HCT116 (cell line): ENCODE measurements at regions not wholly inside any gene's neighbourhood (a gene's known extent, or its start where the extent isn't known, plus 50 kb on each side); places are given as distances from the start of the nearest gene placed in this dataset.

Experiments
- CTCF ChIP-seq, 3 experiments: fragments of 200-600 bp in 1 of 3; sonication (generic) in 1 of 3; IDR thresholded peaks in 2 of 3; conservative IDR thresholded peaks in 1 of 3; 2 replicates each; pipeline ENCODE4 v1.5.1; 2012 to 2017; ENCODE audit warnings: low read depth in 2 of 3, low read length in 2 of 3, antibody characterized with exemption in 1 of 3, borderline replicate concordance in 1 of 3, control low read depth in 1 of 3, mild to moderate bottlenecking in 1 of 3, mixed read lengths in 1 of 3, mixed run types in 1 of 3, moderate library complexity in 1 of 3; ENCODE audit not compliant: insufficient read depth in 1 of 3
- EZH2 ChIP-seq: fragments of 200-600 bp; sonication (generic); IDR thresholded peaks from 2 replicates; pipeline ENCODE4 v1.6.1; 2017; ENCODE audit warnings: antibody characterized with exemption, mixed run types
- JUND ChIP-seq: IDR thresholded peaks from 2 replicates; pipeline ENCODE4 v1.6.1; 2012
- MAX ChIP-seq: IDR thresholded peaks from 2 replicates; pipeline ENCODE4 v1.6.1; 2012
- POLR2A ChIP-seq: IDR thresholded peaks from 2 replicates; pipeline ENCODE4 v1.7.0; 2011; ENCODE audit warnings: borderline replicate concordance; ENCODE audit not compliant: insufficient read depth, insufficient read length; ENCODE audit errors: extremely low read depth
- POLR2AphosphoS5 ChIP-seq: IDR thresholded peaks from 2 replicates; pipeline ENCODE4 v1.6.1; 2011; ENCODE audit warnings: mild to moderate bottlenecking, low read depth, low read length, moderate library complexity
- RAD21 ChIP-seq: IDR thresholded peaks from 2 replicates; pipeline ENCODE4 v1.6.1; 2012; ENCODE audit warnings: low read depth, mild to moderate bottlenecking
- REST ChIP-seq: IDR thresholded peaks from 2 replicates; pipeline ENCODE4 v1.6.1; 2012; ENCODE audit warnings: low read depth
- SP1 ChIP-seq: IDR thresholded peaks from 2 replicates; pipeline ENCODE4 v1.6.1; 2012; ENCODE audit warnings: low read depth
- TCF7L2 ChIP-seq: IDR thresholded peaks from 2 replicates; pipeline ENCODE4 v1.7.0; 2011; ENCODE audit warnings: borderline replicate concordance, inconsistent platforms; ENCODE audit not compliant: insufficient read depth, insufficient read length; ENCODE audit errors: extremely low read depth

GRCh38 chr13:69306766-69307165 lies 800.9 kb upstream of the ATXN8OS start:
- TF ChIP-seq CTCF (IDR thresholded peaks at IDR 0.05 in 2 of 3, conservative IDR thresholded peaks at IDR 0.05 in 1 of 3; ENCODE audit: borderline replicate concordance in 1 of 3, insufficient read depth in 1 of 3, low read depth in 2 of 3, low read length in 2 of 3), result no peak
- no peak for TF ChIP-seq POLR2A
- no peak for TF ChIP-seq POLR2AphosphoS5
- TF ChIP-seq SP1, result no peak
- TF ChIP-seq RAD21, result no peak
- TF ChIP-seq TCF7L2, result no peak
- TF ChIP-seq EZH2, result no peak
- no peak for TF ChIP-seq JUND
- TF ChIP-seq REST, result no peak
- no peak for TF ChIP-seq MAX
